HG03095 (cell line): ENCODE measurements at regions not wholly inside any gene's neighbourhood (a gene's known extent, or its start where the extent isn't known, plus 50 kb on each side); places are given as distances from the start of the nearest gene placed in this dataset.

Experiments
- ATAC-seq: cut with Tn5 transposase; IDR thresholded peaks from one replicate; pipeline ENCODE4 v1.9.1; 2021; ENCODE audit warnings: moderate library complexity; ENCODE audit not compliant: unreplicated experiment

DNA sequence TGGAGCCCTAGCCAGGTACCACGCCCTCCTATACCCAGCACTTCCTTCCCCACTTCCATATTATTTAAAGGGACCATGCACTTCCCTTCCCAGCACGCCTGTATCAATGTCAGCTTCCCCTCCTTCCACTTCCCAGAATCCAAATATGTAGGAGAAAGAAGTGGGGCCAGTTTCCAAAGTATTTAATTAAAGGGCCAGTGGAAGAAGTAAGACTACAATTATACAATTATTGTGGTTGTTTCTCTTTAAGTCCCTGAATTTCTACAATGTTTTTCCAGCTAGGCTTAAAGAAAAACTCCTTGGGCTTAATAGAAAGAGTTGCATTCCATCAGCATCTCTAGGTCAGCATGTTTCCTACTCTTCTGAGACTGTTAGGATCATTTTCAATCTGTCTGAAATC lies 515.8 kb downstream of the PREX1 start:
- no peak for ATAC-seq

DNA sequence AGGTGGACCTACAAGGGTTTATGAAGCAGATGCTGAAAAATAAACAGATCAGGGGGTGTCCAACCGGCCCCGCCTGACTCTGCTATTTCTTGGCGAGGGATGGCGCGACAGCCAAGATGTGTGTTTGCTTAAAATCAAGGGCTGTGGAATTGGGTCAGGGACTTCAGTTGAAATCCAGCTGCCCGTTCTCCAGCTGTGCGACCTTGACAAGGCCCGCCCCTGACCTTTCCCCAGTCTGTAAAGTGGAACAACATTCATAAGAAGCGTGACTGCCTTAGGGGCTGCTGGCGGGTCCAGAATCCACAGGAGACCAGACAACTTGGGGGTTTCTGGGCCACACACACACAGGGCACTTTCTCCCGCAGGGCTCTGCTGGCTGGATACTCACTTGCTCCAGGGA lies 517.5 kb downstream of the PREX1 start:
- ATAC-seq = no peak

- ATAC-seq = no peak
Measured at GRCh38 chr20:48309293-48309692, 518.5 kb downstream of the PREX1 start.

GRCh38 chr20:48308882-48309281 lies 518.9 kb downstream of the PREX1 start:
- ATAC-seq = no peak

DNA sequence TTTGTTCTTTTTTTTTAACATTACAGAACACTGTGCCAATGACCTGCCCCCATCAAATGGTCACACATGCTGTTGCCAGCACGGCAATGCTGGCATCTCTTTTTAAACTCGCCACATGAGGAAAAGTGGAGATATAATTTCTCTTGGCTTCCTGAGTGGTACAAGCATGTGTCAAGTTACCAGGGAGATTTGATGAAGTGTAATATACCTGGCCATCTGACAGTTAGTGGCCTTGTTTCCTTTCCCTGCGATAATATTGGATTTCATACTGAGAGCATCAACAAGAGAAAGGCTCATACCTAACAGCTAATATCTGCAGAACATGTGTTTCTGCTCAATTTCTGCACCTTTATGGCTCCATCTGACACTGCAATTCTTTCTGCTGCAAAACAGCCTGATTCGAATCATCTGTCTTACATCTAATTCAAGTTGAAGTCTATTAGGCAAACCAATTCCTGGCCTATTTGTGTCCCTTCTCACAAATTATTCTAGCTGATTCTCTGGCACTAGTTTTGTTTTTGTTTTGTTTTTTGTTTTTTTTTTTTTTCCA lies 519.5 kb downstream of the PREX1 start:
- no peak for ATAC-seq

DNA sequence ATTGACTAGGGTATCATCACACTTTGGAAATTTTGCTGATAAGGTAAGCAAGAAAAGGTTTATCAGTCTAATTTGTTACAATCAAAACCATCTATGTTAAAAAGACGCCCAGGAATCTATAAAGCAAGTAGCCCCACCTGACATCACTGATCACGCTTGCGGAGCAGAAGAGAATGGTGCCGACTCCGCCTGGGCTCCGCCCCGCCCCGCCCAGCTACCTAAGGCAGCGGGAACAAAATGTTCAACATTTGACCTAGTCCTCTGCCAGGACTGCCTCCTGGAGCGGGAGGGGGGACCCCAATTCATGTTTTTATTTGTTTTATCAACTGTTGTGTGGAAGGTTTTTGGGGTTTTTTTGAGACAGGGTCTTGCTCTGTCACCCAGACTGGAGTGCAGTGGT lies 520.5 kb downstream of the PREX1 start:
- ATAC-seq = no peak

DNA sequence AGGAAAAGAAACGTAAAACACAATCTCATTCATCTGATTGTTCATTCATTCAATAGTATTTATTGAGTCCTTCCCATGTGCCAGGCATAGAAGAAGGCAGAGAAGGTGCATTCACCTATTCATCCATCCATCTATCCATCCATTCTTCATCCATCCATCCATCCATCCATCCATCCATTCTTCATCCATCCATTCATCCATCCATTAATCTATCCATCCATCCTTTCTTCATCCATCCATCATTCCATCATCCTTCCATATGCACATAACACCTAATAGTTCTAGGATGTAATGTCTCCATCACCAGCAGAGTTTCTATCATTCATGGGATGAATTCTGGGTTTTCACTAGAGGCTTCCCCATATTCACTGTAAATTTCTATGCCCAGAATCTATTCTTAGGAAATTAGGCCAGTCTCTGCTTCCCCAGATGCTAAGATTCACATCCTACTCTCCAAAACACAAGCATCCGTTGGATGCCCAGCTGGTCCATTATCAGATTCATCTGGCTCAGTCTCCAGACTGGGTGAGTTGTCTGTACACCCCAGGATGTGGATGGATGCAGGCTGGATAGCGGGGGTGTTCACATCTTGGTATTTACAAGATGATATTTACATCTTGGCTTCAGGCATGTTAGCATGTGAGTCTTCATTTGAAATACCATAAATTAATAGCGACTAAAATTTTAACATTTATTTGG lies 517.7 kb upstream of the SULF2 start:
- no peak for ATAC-seq

- no peak for ATAC-seq
Measured at GRCh38 chr20:48302149-48302548, 516.9 kb upstream of the SULF2 start.

DNA sequence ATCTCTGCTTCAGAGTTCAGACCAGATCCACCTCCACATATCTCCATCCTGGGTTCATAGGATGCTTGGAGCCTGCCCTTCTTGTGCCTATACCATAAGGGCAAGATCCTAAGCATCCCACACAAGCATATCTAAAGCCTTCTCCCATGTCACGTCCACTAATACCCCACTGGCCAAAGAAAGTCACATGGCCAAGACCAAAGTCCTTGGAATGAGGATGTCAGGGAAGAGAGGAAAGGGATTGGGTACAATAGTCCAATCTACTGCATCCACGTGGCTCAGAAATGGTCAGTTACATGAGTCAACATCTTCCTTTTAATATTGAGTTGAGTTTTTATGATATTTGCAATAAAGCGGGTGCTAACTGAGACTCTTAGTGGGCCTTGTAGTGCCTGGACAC lies 515.9 kb upstream of the SULF2 start:
- ATAC-seq = no peak

- no peak for ATAC-seq
Measured at GRCh38 chr20:48300529-48300928, 515.2 kb upstream of the SULF2 start.

- no peak for ATAC-seq
Measured at GRCh38 chr20:48298851-48299484, 513.7 kb upstream of the SULF2 start.

DNA sequence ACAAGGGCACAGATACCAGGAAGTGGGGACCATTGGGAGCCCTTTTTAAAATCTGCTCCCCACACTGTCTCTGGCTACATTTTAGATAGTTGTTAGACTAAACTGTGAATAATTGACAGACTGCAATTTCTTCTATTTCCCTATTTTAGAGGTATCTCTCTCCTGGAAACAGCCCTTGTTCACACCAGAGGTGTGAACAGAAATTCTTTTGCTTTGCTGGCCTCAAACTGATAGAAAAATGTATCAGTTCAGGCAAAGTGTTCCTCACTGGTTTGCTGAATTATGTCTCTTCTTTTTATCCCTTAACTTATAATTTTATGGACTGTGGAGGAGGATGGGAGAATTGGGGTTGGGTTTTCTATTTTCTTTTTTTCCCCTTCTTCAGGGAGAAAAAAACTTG lies 513.2 kb upstream of the SULF2 start:
- ATAC-seq = no peak

GRCh38 chr20:48295966-48296421 lies 510.7 kb upstream of the SULF2 start:
- ATAC-seq = no peak

GRCh38 chr20:48295445-48295903 lies 510.2 kb upstream of the SULF2 start:
- no peak for ATAC-seq

DNA sequence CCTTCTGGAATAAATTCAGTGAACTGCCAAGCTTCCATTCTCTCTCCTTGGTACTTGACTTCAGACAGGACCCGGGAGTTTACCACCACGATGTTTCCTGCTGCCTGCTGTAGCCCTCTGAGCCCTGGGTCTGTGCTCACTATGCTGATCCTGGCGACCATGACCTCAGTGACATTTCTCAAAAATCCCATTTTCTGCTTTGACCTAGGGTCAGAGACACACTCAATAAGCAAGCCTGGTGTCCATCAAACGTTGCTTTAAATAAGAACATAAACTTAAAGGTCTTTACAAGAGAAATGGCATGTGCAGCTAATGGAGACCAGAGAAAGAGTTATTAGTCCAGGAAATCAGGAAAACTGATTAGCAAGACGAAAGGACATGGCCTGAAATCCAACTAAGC lies 509.7 kb upstream of the SULF2 start:
- no peak for ATAC-seq

- no peak for ATAC-seq
Measured at GRCh38 chr20:48294196-48294595, 508.9 kb upstream of the SULF2 start.

- no peak for ATAC-seq
Measured at GRCh38 chr20:48293671-48294070, 508.4 kb upstream of the SULF2 start.

DNA sequence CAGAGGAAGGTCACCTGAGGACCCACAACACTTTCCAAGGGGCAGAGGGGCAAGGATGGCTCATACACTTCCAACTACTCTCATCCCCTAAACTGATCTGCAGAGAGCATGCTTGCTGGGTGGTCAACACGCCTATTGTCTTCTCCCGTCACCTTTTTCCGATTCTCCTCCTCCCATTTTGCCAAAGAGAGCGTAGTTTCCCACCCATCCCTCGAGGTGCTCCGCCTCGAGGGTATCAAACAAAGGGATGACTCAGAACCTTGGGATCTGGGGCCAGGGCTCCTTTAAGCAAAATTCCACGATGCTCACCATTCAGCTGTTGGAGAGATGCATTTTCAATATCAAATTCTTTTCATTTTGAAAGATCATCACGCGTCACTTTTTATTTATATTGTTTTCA lies 507.5 kb upstream of the SULF2 start:
- no peak for ATAC-seq

GRCh38 chr20:48291896-48292295 lies 506.6 kb upstream of the SULF2 start:
- ATAC-seq = no peak

- ATAC-seq = no peak
Measured at GRCh38 chr20:48288930-48289507, 503.7 kb upstream of the SULF2 start.

DNA sequence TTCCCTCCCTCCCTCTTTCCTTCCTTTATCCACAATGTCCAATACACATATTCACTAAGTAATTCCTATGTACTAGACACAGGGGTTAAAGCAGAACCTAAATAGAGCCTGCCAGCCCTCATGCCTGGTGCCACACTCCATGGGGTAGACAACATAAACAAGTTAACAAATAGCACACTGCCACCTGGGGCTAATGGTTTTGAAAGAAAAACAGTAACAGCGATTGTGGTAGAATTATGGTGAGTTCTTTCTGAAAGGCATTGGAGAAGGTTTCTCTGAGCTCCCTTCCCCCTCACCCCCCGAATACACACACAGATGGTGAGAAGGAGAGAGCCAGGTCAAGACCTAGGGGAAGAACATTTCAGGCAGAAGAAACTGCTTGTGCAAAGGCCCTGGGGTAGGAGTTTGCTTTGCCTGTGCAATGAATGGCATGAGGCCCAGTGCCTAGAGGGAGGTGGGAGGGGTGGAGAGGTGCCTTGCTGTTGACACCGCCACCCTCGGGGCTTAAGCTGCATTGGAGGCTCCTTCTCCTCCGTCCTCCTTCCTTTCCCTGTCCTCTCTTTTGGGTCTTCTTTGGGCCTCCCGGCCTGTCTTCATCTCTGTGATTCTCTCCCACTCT lies 502.4 kb upstream of the SULF2 start:
- no peak for ATAC-seq
